RWPE1 (cell line): ENCODE measurements at regions not wholly inside any gene's neighbourhood (a gene's known extent, or its start where the extent isn't known, plus 50 kb on each side); places are given as distances from the start of the nearest gene placed in this dataset.

Experiments
- CTCF ChIA-PET: fragments of 350-600 bp; sonication (Branson Sonifier 250); formaldehyde crosslinking; extraction: SDS; loops from one replicate; lab custom pipeline; 2021; lab: Yijun Ruan, JAX
- POLR2A ChIA-PET: fragments of 400-600 bp; formaldehyde crosslinking; extraction: SDS; loops from one replicate; lab custom pipeline; 2020; ENCODE audit warnings: antibody characterized with exemption; ENCODE audit not compliant: low non-redundant PET; lab: Yijun Ruan, JAX
- DNase-seq: peaks from one replicate; pipeline ENCODE4 v3.0.0; 2012; ENCODE audit warnings: low spot score
- H3K27ac ChIP-seq: fragments of 450-650 bp; 2 replicates; pipeline ENCODE4 v1.5.1; 2017
- TF ChIP-seq, protein P1 (sequence below): fragments of 450-650 bp; conservative IDR thresholded peaks from 2 replicates; pipeline ENCODE4 v1.5.1; 2017; ENCODE audit warnings: low read depth, mild to moderate bottlenecking

DNA sequence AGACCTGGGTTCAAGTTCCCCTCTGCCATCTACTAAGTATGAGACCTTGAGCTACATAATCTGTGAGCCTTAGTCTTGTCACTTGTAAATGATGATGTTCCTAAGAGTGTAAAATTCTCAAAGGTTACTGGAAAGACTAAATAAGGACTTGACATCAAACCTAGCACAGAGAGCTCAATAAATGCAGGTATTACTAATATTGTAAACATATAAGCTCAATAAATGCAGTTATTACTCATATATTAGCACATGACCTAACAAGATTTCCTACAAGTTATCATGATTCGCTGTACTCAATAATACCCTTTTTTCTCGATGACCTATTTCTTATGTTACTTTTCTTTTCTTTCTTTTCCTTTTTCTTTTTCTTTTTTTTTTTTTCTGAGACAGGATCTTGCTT lies 174.9 kb downstream of the ZNF281 start:
- TF ChIP-seq, protein P1, sequence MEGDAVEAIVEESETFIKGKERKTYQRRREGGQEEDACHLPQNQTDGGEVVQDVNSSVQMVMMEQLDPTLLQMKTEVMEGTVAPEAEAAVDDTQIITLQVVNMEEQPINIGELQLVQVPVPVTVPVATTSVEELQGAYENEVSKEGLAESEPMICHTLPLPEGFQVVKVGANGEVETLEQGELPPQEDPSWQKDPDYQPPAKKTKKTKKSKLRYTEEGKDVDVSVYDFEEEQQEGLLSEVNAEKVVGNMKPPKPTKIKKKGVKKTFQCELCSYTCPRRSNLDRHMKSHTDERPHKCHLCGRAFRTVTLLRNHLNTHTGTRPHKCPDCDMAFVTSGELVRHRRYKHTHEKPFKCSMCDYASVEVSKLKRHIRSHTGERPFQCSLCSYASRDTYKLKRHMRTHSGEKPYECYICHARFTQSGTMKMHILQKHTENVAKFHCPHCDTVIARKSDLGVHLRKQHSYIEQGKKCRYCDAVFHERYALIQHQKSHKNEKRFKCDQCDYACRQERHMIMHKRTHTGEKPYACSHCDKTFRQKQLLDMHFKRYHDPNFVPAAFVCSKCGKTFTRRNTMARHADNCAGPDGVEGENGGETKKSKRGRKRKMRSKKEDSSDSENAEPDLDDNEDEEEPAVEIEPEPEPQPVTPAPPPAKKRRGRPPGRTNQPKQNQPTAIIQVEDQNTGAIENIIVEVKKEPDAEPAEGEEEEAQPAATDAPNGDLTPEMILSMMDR: no peak
- DNase-seq: no peak
- H3K27ac ChIP-seq: no peak overlapping the region
- ChIA-PET CTCF (interaction anchor here (0.6 to 1.7 kb wide), 2 partner anchors 23 to 280 kb away, joined by 4 to 6 read pairs; no protein-coding TSS in a partner anchor), POLR2A (no interaction called here)

DNA sequence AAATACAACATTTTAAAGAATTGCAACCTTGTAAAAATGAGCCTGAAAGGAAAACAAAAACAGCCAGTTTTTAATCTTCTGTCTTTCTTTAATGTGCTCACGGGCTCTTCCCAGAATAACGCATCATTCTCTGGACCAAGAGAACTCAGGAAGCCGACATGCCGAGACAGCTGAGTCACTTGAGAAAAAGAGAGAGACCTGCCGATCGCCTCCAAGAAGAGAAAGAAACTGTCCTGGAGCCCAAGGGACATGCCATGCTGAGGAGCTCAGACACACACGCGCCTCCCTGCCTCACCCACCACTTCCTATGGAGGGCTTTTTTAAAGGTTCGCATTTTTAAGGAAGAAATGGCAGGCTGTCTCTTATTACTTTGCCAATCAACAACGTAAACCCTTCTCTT lies 176.4 kb downstream of the ZNF281 start:
- ChIA-PET POLR2A (no interaction called here), CTCF (interaction anchor here (0.7 kb wide), 1 partner anchor 8 kb away, joined by 3 read pairs; no protein-coding TSS in a partner anchor)
- DNase-seq: peak; percentile 25
- TF ChIP-seq, protein P1: no peak
- no peak overlapping the region for H3K27ac ChIP-seq

DNA sequence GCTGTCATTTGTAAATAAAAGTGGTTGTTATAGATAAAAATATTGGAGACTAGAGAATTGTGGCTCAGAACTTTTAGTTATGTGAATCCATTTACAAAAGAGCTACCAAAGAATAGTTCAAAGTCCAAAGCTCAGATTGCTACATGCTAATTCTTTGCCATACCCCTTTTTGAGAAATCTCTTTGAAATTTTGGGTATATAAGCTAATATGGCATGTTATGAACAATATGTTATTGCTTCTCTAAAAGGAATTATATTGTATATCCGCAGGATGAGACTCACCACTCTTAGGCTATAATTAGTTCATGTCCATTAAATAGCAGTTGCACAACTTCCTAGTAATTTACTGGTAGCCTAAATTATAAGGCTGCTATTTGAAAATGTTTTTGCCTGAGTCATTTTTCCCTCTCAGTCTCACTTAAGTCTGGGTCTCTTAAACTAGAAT lies 178.0 kb downstream of the ZNF281 start:
- ChIA-PET CTCF (no interaction called here), POLR2A (no interaction called here)

DNA sequence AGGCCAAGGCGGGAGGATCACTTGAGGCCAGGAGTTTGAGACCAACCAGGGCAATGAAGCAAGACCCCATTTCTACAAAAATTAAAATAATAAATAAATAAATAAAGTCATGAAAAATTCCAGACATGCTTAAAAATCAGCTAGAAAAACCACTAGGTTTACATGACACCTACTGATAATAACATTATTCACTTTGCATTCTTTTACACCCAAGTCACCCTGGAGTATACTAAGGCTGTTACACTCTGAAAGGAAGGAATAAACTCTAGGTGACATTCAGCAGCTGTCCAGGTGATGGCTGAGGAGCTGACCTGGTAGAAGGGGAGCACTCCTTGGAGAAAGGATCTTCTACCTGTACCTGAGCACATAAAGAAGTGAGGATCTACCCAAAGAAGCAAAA lies 179.2 kb downstream of the ZNF281 start:
- no peak overlapping the region for H3K27ac ChIP-seq
- ChIA-PET CTCF (no interaction called here), POLR2A (no interaction called here)
- TF ChIP-seq, protein P1: no peak
- no peak for DNase-seq

More for the DNA sequence above, 178.0 kb downstream of the ZNF281 start:
- TF ChIP-seq, protein P1: no peak
- no peak overlapping the region for H3K27ac ChIP-seq
- DNase-seq: peak; percentile 20

DNA sequence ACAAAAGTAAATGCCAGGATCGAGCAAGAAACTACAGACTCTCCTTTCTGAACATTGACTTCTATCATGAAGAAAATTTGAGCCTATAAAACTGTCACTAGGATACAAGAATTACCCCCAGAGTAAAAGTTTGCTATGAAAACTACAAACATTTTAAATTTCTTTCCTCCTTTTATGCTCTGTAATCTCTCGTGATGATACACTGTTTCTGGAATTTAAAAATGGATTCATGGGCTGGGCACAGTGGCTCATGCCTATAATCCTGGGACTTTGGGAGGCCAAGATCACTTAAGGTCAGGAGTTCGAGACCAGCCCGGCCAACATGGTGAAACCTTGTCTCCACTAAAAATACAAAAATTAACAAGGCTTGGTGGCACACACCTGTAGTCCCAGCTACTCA lies 181.3 kb downstream of the ZNF281 start:
- POLR2A ChIA-PET: no interaction called here

DNA sequence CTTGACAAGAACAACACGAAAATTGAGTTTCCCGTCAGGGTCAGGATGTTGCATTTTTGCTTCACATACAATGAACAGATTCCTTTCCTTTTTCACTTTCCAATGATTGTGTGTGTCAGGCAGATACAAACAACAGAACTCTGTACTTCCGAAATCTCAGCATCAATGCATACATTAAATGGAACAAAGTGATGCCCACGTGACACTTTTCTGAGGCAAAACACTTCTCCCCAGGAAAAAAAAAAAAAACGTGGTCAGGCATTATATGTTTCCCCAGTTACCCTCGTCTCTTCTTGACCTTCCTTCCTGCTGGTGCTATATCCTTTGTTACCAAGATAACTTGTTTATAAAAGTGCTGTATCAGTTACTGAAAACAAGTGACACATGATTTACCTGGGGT lies 181.8 kb downstream of the ZNF281 start:
- no peak for DNase-seq
- POLR2A ChIA-PET: no interaction called here
- TF ChIP-seq, protein P1: no peak
- H3K27ac ChIP-seq: no peak overlapping the region
- CTCF ChIA-PET: no interaction called here

More for the DNA sequence above, 181.3 kb downstream of the ZNF281 start:
- no peak overlapping the region for H3K27ac ChIP-seq
- CTCF ChIA-PET: no interaction called here
- TF ChIP-seq, protein P1: no peak
- no peak for DNase-seq
